Cardiac muscle cell (in vitro differentiated cells and primary cell): ENCODE measurements at regions not wholly inside any gene's neighbourhood (a gene's known extent, or its start where the extent isn't known, plus 50 kb on each side); places are given as distances from the start of the nearest gene placed in this dataset.

Experiments used
- DNase-seq, 2 donors: peaks; one replicate each; pipeline versions ENCODE4 v3.0.0 to v3.0.0-alpha.2; 2010 to 2017; ENCODE audit warnings: low read depth in 1 of 2, low spot score in 1 of 2
- H3K27ac ChIP-seq: fragments of 200-600 bp; sonication (generic); 2 replicates; pipeline ENCODE4 v1.5.1; 2016
- H3K27me3 ChIP-seq: fragments of 200-600 bp; sonication (generic); 2 replicates; pipeline ENCODE4 v1.6.0; 2016; ENCODE audit warnings: control low read depth
- H3K36me3 ChIP-seq: fragments of 200-600 bp; sonication (generic); 2 replicates; pipeline ENCODE4 v1.5.1; 2016; ENCODE audit warnings: control low read depth
- H3K4me1 ChIP-seq: fragments of 200-600 bp; sonication (generic); 2 replicates; pipeline ENCODE4 v1.8.1; 2017; ENCODE audit warnings: low read depth, mild to moderate bottlenecking, mixed run types
- H3K4me3 ChIP-seq: fragments of 200-600 bp; sonication (generic); 2 replicates; pipeline ENCODE4 v1.5.1; 2016; ENCODE audit warnings: mild to moderate bottlenecking
- H3K9me3 ChIP-seq: fragments of 200-600 bp; sonication (generic); 2 replicates; pipeline ENCODE4 v1.5.1; 2017; ENCODE audit warnings: low read depth, mild to moderate bottlenecking, control low read depth
- TF ChIP-seq, protein P1 (sequence below): IDR thresholded peaks from 2 replicates; pipeline ENCODE4 v1.5.1; 2012; ENCODE audit warnings: low read depth, mild to moderate bottlenecking, low read length

DNA sequence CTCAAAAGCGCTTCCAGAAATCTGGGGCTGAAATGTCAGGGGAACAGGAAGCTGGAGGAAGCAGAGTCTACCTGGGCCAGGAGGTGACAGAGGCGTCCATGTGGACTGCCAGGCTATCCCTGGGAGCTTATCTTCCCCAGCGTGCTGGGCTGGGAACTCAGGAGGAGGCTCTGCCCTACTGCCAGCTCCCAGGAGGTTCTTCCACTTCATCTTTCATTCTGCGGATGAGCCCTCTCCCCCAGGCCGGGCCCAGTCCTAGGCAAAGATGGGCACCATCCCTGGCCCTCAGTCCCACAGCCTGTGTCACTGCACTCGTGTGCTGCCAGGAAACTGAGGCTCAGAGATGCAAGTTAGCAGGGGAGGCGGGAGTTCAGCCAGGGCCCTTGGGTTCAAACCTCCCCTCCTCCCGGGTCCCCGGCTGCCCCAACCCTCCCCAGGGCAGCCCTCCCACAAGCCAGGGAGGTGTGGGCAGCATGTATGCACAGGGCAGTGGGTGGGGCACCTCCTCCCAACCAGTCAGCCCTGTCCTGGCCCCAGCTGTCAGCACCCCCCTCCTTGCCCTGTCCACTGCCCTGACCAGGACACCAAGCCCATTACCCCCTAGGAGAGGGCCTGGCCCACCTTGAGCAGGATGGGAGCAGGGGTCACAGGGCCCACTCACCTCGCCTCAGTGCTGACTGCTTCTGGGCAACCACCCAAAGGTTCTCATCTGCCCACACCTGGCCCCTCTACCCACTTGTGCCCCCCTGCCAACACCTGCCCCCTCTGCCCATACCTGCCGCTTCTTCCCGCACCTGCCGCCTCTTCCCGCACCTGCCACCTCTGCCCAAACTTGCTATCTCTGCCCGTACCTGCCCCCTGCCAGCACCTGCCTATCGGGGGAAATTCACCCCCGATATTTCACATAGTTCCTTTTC lies 226.0 kb downstream of the NPHP4 start:
- DNase-seq, result no peak
- H3K27me3 ChIP-seq, result peaks cover 18% of the 10 kb centered on the region
- TF ChIP-seq, protein P1, sequence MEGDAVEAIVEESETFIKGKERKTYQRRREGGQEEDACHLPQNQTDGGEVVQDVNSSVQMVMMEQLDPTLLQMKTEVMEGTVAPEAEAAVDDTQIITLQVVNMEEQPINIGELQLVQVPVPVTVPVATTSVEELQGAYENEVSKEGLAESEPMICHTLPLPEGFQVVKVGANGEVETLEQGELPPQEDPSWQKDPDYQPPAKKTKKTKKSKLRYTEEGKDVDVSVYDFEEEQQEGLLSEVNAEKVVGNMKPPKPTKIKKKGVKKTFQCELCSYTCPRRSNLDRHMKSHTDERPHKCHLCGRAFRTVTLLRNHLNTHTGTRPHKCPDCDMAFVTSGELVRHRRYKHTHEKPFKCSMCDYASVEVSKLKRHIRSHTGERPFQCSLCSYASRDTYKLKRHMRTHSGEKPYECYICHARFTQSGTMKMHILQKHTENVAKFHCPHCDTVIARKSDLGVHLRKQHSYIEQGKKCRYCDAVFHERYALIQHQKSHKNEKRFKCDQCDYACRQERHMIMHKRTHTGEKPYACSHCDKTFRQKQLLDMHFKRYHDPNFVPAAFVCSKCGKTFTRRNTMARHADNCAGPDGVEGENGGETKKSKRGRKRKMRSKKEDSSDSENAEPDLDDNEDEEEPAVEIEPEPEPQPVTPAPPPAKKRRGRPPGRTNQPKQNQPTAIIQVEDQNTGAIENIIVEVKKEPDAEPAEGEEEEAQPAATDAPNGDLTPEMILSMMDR, result no peak
- no peaks in the 10 kb centered on the region for H3K36me3 ChIP-seq
- H3K4me1 ChIP-seq, result no peaks in the 10 kb centered on the region
- no peak overlapping the region for H3K27ac ChIP-seq
- H3K4me3 ChIP-seq, result no peak overlapping the region
- H3K9me3 ChIP-seq, result no peaks in the 10 kb centered on the region

DNA sequence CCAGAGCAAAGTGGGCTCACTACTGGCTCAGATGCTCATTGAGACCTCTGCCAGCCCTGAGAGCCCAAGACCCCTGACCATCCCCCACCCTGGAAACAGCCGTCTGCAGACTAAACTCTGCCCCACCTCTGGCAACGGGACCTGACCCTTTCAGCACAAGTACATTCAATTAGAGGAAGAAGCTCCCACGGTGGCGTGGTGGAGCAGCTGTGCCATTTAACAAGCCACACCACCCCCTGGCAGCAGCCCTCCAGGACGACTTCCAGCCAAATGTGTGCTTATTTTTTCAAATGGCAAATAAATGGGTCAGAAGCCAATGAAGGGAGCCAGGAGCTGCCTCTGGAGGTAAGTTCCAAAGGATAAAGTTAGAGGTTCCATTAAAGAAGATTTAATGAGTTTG lies 226.7 kb downstream of the NPHP4 start:
- Histone ChIP-seq H3K4me1 (no peaks in the 10 kb centered on the region), H3K27me3 (peaks cover 18% of the 10 kb centered on the region), H3K36me3 (no peaks in the 10 kb centered on the region), H3K4me3 (no peak overlapping the region), H3K27ac (no peak overlapping the region), H3K9me3 (no peaks in the 10 kb centered on the region)
- TF ChIP-seq, protein P1, result no peak
- no peak for DNase-seq

DNA sequence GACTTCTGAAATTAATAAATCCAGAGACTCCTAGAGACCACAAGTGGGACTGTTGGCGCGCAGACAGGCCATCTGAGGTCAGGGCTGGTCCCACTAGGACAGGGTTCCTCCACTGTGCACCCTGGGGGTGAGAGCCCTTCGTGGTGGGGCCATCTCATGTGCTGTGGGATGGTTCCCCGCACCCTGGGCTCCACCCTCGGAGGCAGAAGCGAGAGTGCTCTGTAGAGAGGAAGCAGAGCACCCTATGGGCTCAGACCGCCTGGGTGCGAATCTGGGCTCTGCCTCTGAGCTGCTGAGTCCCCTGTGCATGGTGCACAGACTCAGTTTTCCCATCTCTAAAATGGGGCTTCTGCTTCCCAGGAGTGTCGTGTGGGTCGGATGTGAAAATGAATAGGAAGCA lies 227.3 kb downstream of the NPHP4 start:
- DNase-seq, result no peak
- TF ChIP-seq, protein P1, result no peak

DNA sequence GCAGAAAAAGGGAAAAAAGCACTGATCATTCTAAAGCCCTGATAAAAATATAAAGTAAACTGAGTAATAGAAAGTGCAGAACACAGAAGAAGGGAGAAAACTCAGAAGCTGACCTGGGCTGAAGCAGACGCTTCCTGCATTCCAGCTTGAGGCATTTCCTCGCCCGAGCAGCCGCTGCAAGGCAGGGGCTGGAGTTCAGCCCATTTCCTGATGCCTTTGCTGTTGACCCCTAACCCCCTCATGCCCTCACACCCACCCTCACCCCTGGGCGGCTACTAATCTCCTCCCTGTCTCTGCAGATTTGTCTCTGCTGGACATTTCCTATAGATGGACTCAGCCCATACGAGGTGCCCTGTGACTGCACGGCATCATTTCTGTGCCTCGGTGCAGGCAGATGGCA lies 227.8 kb downstream of the NPHP4 start:
- TF ChIP-seq, protein P1, result no peak
- Histone ChIP-seq H3K27ac (no peak overlapping the region), H3K27me3 (peaks cover 18% of the 10 kb centered on the region), H3K4me1 (no peaks in the 10 kb centered on the region), H3K36me3 (no peaks in the 10 kb centered on the region), H3K4me3 (no peak overlapping the region), H3K9me3 (no peaks in the 10 kb centered on the region)
- no peak for DNase-seq

More for the DNA sequence above, 227.3 kb downstream of the NPHP4 start:
- no peak overlapping the region for H3K4me3 ChIP-seq
- H3K4me1 ChIP-seq, result no peaks in the 10 kb centered on the region
- H3K9me3 ChIP-seq, result no peaks in the 10 kb centered on the region
- peaks cover 18% of the 10 kb centered on the region for H3K27me3 ChIP-seq
- H3K27ac ChIP-seq, result no peak overlapping the region
- no peaks in the 10 kb centered on the region for H3K36me3 ChIP-seq

DNA sequence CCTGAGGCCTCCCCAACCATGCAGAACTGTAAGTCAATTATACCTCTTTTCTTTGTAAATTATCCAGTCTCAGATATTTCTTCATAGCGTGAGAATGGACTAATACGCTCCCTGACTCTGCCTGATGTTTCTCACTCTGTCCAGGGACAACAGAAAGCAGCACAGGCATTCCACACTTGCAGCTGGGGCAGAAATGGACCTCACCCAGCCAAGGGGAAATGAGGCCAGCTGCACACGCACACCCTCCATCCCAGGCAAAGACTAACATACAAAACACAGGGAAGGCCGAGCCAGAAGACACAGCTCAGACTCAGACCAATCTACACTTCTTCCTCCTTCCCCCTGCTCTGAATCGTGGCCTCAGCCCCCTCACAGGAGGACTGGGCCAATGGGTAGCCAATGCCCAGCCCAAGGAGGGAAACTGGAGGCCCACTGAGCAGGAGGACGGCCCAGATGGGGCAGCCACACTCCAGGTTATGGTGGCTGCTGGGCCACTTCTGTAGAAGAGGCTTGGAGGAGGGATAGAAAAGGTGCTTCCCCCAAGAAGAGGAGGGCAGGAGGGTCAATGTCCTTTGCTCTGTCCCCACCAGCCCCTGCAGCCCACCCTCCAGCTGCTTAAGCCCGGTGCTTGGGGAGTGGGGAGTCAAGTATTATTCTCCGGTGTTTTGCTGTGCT lies 228.4 kb downstream of the NPHP4 start:
- Histone ChIP-seq H3K4me3 (no peak overlapping the region), H3K27me3 (peaks cover 18% of the 10 kb centered on the region), H3K9me3 (no peaks in the 10 kb centered on the region), H3K36me3 (no peaks in the 10 kb centered on the region), H3K4me1 (no peaks in the 10 kb centered on the region), H3K27ac (no peak overlapping the region)
- DNase-seq, result no peak
- TF ChIP-seq, protein P1, result no peak
